HG02571 (cell line): ENCODE measurements at regions not wholly inside any gene's neighbourhood (a gene's known extent, or its start where the extent isn't known, plus 50 kb on each side); places are given as distances from the start of the nearest gene placed in this dataset.
"Not testable (repeated sequence)": the region's sequence is repeated elsewhere in the genome, so short reads cannot be mapped to it uniquely, and the experiment has no call there.

Experiments used
- ATAC-seq: cut with Tn5 transposase; IDR thresholded peaks from one replicate; pipeline ENCODE4 v1.9.1; 2021; ENCODE audit warnings: mild to moderate bottlenecking, moderate library complexity; ENCODE audit not compliant: unreplicated experiment

DNA sequence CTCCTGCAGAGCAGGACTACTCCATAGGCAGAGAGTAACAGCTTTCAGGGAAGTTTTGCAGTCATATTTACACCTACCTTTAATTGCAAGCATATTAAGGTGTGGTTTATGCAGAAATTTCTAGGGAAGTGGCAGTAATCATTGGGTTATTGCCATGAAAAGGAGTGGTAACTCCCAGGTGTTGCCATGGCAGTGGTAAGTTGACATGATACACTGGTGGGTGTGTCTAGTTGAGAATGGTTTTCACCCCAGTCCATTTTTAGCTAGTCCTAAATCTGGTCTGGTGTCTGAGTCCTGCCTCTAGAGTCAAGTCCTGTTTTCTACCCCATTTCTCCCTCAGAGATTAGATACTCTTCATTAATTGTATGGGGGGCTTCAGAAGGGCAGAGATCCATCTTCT is 128.4 kb upstream of the GMNC start:
- no peak for ATAC-seq

DNA sequence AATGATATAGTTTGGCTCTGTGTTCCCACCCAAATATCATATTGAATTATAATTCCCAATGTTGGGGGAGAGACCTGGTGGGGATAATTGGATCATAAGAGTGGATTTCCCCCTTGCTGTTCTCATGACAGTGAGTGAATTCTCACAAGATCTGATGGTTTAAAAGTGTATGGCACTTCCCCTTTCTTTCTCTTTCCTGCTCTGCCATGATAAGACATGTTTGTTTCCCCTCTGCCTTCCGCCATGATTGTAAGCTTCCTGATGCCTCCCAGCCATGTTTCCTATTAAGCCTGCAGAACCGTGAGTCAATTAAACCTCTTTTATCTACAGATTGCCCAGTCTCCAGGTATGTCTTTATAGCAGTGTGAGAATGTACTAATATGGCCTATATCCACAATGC is 126.7 kb upstream of the GMNC start:
- no peak for ATAC-seq

DNA sequence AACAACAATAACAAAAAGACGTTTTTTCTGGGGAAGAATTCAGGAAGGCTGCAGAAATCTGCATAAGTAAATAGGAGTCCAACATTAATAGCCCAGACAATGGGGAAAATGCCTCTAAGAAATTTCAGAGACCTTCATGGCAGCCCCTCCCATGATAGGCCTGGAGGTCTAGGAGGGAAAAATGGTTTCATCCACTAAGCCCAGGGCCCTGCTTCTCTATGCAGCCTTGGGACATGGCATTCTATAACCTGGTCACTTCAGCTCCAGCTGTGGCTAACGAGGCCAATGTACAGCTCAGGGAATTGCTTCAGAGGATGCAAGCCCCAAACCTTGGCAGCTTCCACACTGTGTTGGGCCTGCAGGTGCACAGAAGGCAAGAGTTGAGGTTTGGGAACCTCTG is 125.6 kb upstream of the GMNC start:
- ATAC-seq = no peak

DNA sequence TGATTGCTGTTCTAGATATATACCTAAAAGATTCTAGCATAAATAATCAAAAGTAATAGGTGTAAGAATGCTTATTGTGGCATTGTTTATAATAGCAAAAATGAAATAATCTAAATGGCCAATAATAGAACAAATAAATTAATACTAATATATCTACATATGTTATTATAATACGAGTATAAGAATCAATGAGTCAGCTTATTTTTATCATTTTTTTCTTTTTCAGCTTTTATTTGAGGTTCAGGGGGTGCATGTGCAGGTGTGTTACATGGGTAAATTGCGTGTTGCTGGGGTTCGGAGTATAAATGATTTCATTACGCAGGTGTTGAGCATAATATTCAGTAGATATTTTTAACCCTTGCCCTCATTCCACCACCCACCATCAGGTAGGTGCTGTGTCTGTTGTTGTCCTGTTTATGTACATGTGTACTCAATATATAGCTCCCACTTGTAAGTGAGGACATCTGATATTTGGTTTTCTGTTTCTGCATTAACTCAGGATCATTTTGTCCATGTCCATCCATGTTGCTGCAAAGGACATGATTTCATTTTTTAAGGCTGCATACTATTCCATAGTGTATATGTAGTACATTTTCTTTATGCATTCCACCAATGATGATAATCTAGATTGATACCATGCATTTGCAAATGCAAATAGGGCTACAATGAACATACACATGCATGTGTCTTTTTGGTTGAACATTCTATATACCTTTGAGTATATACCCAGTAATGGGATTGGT is 122.2 kb upstream of the GMNC start:
- ATAC-seq = no peak

DNA sequence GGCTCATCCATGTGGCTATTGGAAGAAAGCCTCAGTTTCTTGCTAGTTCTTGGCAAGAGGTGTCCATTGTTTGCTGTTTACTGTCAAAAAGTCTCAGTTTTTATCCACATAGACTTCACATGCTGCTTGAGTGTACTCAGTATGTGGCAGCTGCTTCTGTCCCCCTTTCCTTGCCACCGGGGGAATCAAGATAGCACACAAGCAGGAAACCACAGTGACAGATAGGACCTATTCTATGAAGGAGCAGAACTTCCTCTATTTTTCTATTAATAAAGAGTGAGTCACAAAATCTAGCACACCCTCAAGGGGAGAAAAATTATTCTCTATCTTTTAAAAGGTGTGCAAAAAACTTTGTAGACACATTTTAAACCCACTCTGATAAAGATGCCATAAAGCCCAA is 121.4 kb upstream of the GMNC start:
- no peak for ATAC-seq

DNA sequence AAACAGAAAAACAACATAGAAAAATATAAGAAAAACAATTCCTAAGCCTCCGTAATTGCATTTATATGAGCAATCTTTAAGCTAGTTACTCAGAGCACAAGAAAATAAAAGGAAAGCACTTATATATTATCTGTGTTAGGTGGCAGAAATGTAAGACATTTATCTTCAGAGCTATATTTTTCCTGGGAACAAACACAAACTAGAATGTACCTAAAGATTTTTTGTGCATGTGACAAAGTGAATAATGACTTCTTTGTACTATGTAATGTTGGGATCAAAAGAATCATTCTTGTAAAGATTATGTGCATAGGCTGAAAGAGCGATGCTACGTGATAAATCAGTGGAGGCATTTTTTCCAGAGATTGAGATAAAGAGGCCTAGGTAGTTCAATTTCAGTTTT is 111.3 kb upstream of the GMNC start:
- ATAC-seq = no peak

DNA sequence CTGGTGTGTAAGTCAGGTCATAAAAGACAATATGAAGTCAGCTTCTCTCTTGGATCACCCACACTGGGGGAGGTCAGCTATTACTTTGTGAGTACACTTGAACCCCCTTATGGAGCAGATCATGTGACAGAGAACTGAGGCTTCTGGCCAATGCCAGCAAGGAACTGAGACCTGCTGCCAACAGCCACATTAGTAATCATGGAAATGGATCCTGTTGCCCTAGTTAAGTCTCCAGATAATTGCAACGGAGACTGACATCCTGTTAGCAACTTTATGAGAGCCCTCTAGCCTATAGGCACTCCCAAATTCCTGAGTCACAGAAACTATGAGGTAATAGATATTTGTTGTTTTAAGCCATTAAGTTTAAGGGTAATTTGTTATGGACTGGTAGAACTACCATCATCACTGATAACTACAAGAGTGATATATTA is 110.4 kb upstream of the GMNC start:
- ATAC-seq = no peak

DNA sequence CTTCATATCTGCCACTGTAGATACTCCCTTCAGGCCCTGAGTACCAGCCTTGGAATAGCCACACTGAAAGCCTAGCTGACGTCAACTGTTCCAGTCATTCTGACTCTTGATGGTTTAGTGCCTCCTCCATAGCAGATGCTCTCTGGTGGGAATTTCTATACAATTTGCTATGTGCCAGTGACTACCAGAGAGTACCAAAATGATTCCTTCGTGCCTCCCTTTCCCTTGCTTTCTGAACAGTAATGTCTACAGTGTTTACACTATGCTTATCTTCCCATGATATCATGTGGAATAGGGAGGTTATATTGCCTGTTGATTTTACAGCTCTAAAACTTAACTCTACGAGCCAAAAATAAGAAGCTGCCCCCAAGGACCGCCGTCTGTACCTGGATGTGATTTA is 109.7 kb upstream of the GMNC start:
- ATAC-seq = no peak

DNA sequence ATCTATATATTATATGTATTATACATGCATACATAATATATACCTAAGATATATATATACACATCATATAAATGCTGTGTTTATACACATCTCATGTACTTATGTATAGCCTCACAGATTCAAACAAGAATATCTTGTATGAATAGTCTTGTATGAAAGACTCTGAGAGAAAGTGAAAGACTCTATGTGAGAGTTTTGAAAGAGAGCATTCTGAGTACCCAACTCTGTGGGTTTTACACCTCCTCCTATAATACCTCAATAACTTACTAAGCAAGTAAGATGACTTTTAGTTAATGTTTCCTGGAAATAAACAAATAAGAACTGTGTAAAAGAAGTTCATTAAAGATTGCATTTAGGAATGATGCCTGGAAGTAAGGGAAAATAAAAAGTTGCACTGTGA is 108.1 kb upstream of the GMNC start:
- no peak for ATAC-seq

DNA sequence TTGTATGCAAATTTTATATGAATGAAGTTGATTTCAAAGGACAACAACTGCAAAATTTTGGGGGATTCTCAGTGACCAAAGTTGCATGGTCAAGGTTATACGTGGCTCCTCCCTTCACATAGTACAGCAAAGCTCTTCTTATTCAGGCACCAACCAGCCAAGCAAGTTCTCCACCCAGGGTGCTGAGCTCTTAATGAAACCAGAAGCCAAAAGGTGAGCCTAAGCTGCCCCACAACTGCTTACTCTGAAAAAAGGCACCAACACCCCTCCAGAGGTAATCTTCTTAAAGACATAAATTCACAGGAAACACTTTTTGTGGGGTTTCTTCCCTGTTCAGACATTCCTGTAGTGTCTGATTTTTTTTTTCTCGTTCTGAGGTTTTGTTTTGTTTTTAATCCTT is 106.1 kb upstream of the GMNC start:
- no peak for ATAC-seq

DNA sequence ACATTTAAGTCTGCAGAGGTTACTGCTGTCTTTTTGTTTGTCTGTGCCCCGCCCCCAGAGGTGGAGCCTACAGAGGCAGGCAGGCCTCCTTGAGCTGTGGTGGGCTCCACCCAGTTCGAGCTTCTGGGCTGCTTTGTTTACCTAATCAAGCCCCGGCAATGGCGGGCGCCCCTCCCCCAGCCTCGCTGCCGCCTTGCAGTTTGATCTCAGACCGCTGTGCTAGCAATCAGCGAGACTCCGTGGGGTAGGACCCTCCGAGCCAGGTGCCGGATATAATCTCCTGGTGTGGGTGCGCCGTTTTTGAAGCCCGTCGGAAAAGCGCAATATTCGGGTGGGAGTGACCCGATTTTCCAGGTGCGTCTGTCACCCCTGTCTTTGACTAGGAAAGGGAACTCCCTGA is 102.4 kb upstream of the GMNC start:
- ATAC-seq = not testable (repeated sequence)

DNA sequence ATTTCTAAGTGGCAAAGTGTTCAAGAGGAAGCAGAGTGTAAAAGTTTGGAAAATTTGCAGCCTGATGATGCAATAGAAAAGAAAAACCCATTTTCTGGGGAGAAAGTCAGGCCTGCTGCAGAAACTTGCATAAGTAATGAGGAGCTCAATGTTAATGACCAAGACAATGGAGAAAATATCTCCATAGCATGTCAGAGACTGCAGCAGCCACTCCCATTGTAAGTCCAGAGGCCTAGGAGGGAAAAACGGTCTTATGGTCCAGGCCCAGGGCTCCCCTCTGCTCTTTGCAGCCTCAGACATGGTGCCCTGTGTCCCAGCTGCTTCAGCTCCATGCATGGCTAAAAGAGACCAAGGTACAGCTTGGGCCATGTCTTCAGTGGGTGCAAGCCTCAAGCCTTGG is 96.6 kb upstream of the GMNC start:
- no peak for ATAC-seq

DNA sequence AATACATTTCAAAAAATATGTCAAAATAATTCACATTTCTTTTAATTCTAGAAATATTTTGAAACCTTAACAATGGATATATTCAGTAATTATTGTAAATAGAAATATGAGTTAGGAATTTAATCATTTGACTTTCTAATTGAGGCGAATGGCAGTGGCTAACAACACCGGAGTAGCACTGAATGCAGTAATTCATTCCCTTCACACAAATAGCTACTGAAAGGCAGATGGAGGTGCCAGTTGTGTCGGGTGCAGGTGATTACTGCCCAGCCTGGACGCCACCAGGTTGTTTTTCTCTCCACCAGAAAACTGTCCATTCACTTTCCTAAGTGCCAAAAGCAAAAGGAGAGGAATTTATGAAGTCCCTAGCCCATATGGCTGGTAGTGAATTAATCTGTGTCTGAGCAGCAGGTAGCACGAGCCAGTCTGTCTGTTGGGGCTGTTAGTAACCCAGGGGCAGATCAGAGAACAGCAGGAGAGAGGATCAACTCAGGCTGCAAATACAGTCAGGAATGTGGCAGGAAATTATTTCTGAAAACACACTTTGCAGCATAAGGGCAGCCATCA is 79.3 kb upstream of the GMNC start:
- no peak for ATAC-seq

DNA sequence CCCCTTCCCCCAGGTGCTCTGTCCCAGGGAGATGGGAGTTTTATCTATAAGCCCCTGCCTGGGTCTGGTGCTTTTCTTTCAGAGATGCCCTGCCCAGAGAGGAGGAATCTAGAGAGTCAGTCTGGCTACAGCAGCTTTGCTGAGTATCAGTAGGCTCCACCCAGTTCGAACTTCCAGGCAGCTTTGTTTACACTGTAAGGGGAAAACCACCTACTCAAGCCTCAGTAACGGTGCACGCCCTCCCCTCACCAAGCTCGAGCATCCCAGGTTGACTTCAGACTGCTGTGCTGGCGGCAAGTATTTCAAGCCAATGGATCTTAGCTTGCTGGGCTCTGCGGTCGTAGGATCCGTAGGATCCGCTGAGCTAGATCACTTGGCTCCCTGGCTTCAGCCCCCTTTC is 72.1 kb upstream of the GMNC start:
- not testable (repeated sequence) for ATAC-seq

DNA sequence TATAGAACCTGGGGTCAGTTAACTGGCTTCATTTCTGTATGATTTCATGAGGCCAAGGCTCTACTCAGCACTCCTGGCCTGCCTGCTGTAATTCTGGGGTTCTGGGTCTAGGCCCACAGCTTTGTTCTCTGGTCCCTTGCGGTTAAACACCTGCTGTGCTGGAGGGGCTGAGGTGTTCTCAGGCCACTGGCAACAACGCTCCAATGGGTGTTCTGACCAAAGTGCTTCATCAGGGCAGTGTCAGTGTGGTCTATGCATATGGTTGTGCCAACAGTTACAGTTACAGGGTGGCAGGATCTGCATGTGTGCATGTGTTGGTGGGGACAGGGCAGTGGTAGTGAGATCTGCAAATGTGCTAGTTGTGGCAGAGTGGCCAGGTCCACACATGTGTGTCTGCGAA is 64.1 kb upstream of the GMNC start:
- ATAC-seq = no peak

DNA sequence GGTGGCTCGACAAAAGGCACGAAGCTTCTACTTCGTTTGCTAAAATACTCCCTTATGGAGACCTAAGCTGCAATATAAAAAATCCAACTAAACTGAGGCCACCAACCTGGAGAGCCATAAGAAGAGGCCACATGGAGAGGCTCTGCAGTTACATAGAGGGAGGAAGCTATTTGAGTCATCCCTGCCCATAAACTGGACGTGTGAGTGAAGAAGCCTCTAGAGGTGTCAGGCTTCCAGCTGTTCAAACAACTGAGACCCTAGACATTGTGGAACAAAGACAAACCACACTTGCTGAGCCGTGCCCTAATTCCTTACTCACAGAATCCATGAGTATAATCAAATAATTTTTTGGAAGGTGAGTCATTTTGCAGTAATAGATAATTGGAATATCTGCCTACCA is 50.2 kb upstream of the GMNC start:
- ATAC-seq = no peak
